Liver (tissue), 8 donors: ENCODE measurements at regions not wholly inside any gene's neighbourhood (a gene's known extent, or its start where the extent isn't known, plus 50 kb on each side); places are given as distances from the start of the nearest gene placed in this dataset.
A peak's percentile ranks its signal among the peaks of the same experiment; 100 is the strongest.

Source experiments
- DNase-seq: peaks from one replicate; pipeline ENCODE4 v3.0.0-alpha.2; 2017; ENCODE audit warnings: low spot score
- H3K27ac ChIP-seq, 2 donors: one replicate each; pipeline ENCODE4 v1.7.0; 2013; ENCODE audit warnings: inconsistent platforms in 2 of 2, low read length in 2 of 2, control low read depth in 1 of 2, low read depth in 1 of 2, mild to moderate bottlenecking in 1 of 2
- H3K27me3 ChIP-seq, 4 donors: one replicate each; pipeline versions ENCODE4 v1.6.1 to v1.7.0; 2013; ENCODE audit warnings: low read length in 3 of 4, inconsistent platforms in 1 of 4, mild to moderate bottlenecking in 1 of 4, moderate library complexity in 1 of 4; ENCODE audit not compliant: control insufficient read depth in 4 of 4, insufficient read depth in 4 of 4
- H3K36me3 ChIP-seq, 4 donors: one replicate each; pipeline versions ENCODE4 v1.6.1 to v1.7.0; 2013; ENCODE audit warnings: low read length in 3 of 4, mild to moderate bottlenecking in 3 of 4, low read depth in 1 of 4, moderate library complexity in 1 of 4; ENCODE audit not compliant: control insufficient read depth in 4 of 4, insufficient read depth in 3 of 4
- H3K4me1 ChIP-seq, 4 donors: one replicate each; pipeline versions ENCODE4 v1.6.1 to v1.7.0; 2013; ENCODE audit warnings: low read length in 3 of 4, mild to moderate bottlenecking in 3 of 4, moderate library complexity in 1 of 4; ENCODE audit not compliant: control insufficient read depth in 4 of 4, insufficient read depth in 4 of 4
- H3K4me3 ChIP-seq, 3 donors: one replicate each; pipeline versions ENCODE4 v1.6.1 to v1.7.0; 2013; ENCODE audit warnings: low read length in 3 of 3, control low read depth in 1 of 3, low read depth in 1 of 3, mild to moderate bottlenecking in 1 of 3
- H3K9ac ChIP-seq, 2 donors: one replicate each; pipeline ENCODE4 v1.7.0; 2013; ENCODE audit warnings: low read length in 2 of 2, mild to moderate bottlenecking in 2 of 2, moderate library complexity in 2 of 2, control low read depth in 1 of 2, low read depth in 1 of 2
- H3K9me3 ChIP-seq, 4 donors: one replicate each; pipeline versions ENCODE4 v1.6.1 to v1.7.0; 2013; ENCODE audit warnings: low read length in 3 of 4; ENCODE audit not compliant: control insufficient read depth in 4 of 4
- ATF3 ChIP-seq: IDR thresholded peaks from 2 replicates; pipeline ENCODE4 v1.6.1; 2016; ENCODE audit warnings: antibody characterized with exemption
- CTCF ChIP-seq: fragments of 150-350 bp; IDR thresholded peaks from 2 replicates; pipeline ENCODE4 v1.5.1; 2017; ENCODE audit warnings: improper control_type of control experiment, low read depth, low read length; ENCODE audit not compliant: missing input control
- EGR1 ChIP-seq, 2 donors: IDR thresholded peaks; 2 replicates each; pipeline ENCODE4 v1.6.1; 2016 to 2018; ENCODE audit warnings: antibody characterized with exemption in 2 of 2, low read depth in 2 of 2
- FOXA1 ChIP-seq: IDR thresholded peaks from 2 replicates; pipeline ENCODE4 v1.6.1; 2016; ENCODE audit warnings: antibody characterized with exemption
- FOXA2 ChIP-seq: IDR thresholded peaks from 2 replicates; pipeline ENCODE4 v1.6.1; 2016; ENCODE audit warnings: antibody characterized with exemption
- GABPA ChIP-seq, 2 donors: IDR thresholded peaks in 1 of 2; conservative IDR thresholded peaks in 1 of 2; 2 replicates each; pipeline ENCODE4 v1.6.1; 2016; ENCODE audit warnings: antibody characterized with exemption in 2 of 2, mild to moderate bottlenecking in 1 of 2, moderate library complexity in 1 of 2
- HNF4A ChIP-seq, 2 donors: conservative IDR thresholded peaks; 2 replicates each; pipeline ENCODE4 v1.6.1; 2016; ENCODE audit warnings: antibody characterized with exemption in 2 of 2, mild to moderate bottlenecking in 2 of 2
- HNF4G ChIP-seq: IDR thresholded peaks from 2 replicates; pipeline ENCODE4 v1.6.1; 2016; ENCODE audit warnings: antibody characterized with exemption
- JUND ChIP-seq, 2 donors: IDR thresholded peaks; 2 replicates each; pipeline ENCODE4 v1.6.1; 2016; ENCODE audit warnings: antibody characterized with exemption in 2 of 2
- MAX ChIP-seq: IDR thresholded peaks from 2 replicates; pipeline ENCODE4 v1.6.1; 2016; ENCODE audit warnings: antibody characterized with exemption
- NR2F2 ChIP-seq: IDR thresholded peaks from 2 replicates; pipeline ENCODE4 v1.6.1; 2016; ENCODE audit warnings: antibody characterized with exemption
- RAD21 ChIP-seq, 2 donors: IDR thresholded peaks; 2 replicates each; pipeline ENCODE4 v1.6.1; 2016; ENCODE audit warnings: antibody characterized with exemption in 2 of 2, mild to moderate bottlenecking in 2 of 2
- RXRA ChIP-seq, 2 donors: IDR thresholded peaks; 2 replicates each; pipeline ENCODE4 v1.6.1; 2017 to 2018; ENCODE audit warnings: antibody characterized with exemption in 2 of 2, mild to moderate bottlenecking in 1 of 2
- SP1 ChIP-seq: IDR thresholded peaks from 2 replicates; pipeline ENCODE4 v1.6.1; 2018; ENCODE audit warnings: antibody characterized with exemption, mild to moderate bottlenecking
- TAF1 ChIP-seq: conservative IDR thresholded peaks from 2 replicates; pipeline ENCODE4 v1.6.1; 2016; ENCODE audit warnings: antibody characterized with exemption, mild to moderate bottlenecking
- YY1 ChIP-seq: IDR thresholded peaks from 2 replicates; pipeline ENCODE4 v1.6.1; 2016; ENCODE audit warnings: antibody characterized with exemption, mild to moderate bottlenecking
- WGBS: extraction: QIAGEN DNeasy Blood & Tissue Kit; methylation state at CpG from one replicate; pipeline ENCODE4 v1.1.7; 2013; 5-methylcytosine and 5-hydroxymethylcytosine counted together
- TF ChIP-seq, protein P1 (sequence below): IDR thresholded peaks from 2 replicates; pipeline ENCODE4 v1.6.1; 2016; ENCODE audit warnings: antibody characterized with exemption
- TF ChIP-seq, protein P2 (sequence below): IDR thresholded peaks from 2 replicates; pipeline ENCODE4 v1.6.1; 2016; ENCODE audit warnings: antibody characterized with exemption, mild to moderate bottlenecking
- donor health status: healthy.
- donor health status: healthy.
- donor health status: healthy.
- donor health status: healthy.
- donor health status: healthy.

GRCh38 chr6:16818992-16819626 lies 57.8 kb upstream of the ATXN1 start:
- Histone ChIP-seq H3K9me3 (no peaks in the 10 kb centered on the region), H3K36me3 (no peaks in the 10 kb centered on the region), H3K27ac (peak overlapping the region; percentile 16 to 77), H3K4me1 (peaks cover 12 to 52% (median 40%) of the 10 kb centered on the region in 4 donors), H3K27me3 (no peaks in the 10 kb centered on the region), H3K9ac (peak overlapping the region in 1 of 2 donors; percentile 69), H3K4me3 (peak overlapping the region; percentile 2 to 49 (median 37))
- no peak for DNase-seq
- WGBS, result 31% methylated on average over 5 of the region's 5 CpGs
- TF ChIP-seq ATF3 (no peak), HNF4A (conservative IDR thresholded peaks at IDR 0.05) (peak; percentile 72 to 77), HNF4G (peak; percentile 28), MAX (no peak), YY1 (no peak), FOXA2 (no peak), RAD21 (IDR thresholded peaks at IDR 0.05) (no peak), RXRA (IDR thresholded peaks at IDR 0.05) (peak; percentile 73 to 77), FOXA1 (no peak), TAF1 (peak; percentile 65), GABPA (IDR thresholded peaks at IDR 0.05 in 1 of 2, conservative IDR thresholded peaks at IDR 0.05 in 1 of 2) (no peak), NR2F2 (no peak), SP1 (peak; percentile 83), CTCF (no peak), JUND (IDR thresholded peaks at IDR 0.05) (peak in 1 of 2 donors; percentile 58), EGR1 (IDR thresholded peaks at IDR 0.05; ENCODE audit: low read depth in 2 of 2) (no peak)
- TF ChIP-seq, protein P1, sequence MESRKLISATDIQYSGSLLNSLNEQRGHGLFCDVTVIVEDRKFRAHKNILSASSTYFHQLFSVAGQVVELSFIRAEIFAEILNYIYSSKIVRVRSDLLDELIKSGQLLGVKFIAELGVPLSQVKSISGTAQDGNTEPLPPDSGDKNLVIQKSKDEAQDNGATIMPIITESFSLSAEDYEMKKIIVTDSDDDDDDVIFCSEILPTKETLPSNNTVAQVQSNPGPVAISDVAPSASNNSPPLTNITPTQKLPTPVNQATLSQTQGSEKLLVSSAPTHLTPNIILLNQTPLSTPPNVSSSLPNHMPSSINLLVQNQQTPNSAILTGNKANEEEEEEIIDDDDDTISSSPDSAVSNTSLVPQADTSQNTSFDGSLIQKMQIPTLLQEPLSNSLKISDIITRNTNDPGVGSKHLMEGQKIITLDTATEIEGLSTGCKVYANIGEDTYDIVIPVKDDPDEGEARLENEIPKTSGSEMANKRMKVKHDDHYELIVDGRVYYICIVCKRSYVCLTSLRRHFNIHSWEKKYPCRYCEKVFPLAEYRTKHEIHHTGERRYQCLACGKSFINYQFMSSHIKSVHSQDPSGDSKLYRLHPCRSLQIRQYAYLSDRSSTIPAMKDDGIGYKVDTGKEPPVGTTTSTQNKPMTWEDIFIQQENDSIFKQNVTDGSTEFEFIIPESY, result peak; percentile 36
- TF ChIP-seq, protein P2, sequence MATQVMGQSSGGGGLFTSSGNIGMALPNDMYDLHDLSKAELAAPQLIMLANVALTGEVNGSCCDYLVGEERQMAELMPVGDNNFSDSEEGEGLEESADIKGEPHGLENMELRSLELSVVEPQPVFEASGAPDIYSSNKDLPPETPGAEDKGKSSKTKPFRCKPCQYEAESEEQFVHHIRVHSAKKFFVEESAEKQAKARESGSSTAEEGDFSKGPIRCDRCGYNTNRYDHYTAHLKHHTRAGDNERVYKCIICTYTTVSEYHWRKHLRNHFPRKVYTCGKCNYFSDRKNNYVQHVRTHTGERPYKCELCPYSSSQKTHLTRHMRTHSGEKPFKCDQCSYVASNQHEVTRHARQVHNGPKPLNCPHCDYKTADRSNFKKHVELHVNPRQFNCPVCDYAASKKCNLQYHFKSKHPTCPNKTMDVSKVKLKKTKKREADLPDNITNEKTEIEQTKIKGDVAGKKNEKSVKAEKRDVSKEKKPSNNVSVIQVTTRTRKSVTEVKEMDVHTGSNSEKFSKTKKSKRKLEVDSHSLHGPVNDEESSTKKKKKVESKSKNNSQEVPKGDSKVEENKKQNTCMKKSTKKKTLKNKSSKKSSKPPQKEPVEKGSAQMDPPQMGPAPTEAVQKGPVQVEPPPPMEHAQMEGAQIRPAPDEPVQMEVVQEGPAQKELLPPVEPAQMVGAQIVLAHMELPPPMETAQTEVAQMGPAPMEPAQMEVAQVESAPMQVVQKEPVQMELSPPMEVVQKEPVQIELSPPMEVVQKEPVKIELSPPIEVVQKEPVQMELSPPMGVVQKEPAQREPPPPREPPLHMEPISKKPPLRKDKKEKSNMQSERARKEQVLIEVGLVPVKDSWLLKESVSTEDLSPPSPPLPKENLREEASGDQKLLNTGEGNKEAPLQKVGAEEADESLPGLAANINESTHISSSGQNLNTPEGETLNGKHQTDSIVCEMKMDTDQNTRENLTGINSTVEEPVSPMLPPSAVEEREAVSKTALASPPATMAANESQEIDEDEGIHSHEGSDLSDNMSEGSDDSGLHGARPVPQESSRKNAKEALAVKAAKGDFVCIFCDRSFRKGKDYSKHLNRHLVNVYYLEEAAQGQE, result no peak
